Stimulated activated effector memory CD8-positive, alpha-beta T cell treated with anti-CD3 and anti-CD28 coated beads, Interleukin-12 subunit alpha, Interleukin-12 subunit beta, amount 100 ng/mL, for 72 hours (primary cell): ENCODE measurements at regions not wholly inside any gene's neighbourhood (a gene's known extent, or its start where the extent isn't known, plus 50 kb on each side); places are given as distances from the start of the nearest gene placed in this dataset.

Experiments used
- ATAC-seq: fragments of 150-1000 bp; cut with Tn5 transposase; 2 replicates; pipeline ENCODE4 v1.10.0; 2021
- DNase-seq, 2 donors: peaks; one replicate each; pipeline ENCODE4 v3.0.0; 2021 to 2022; ENCODE audit warnings: low spot score in 2 of 2
- H3K27ac Mint-ChIP-seq: one replicate; pipeline ENCODE4 v1.8.0; 2022; ENCODE audit warnings: mild to moderate bottlenecking, mixed read lengths
- H3K36me3 Mint-ChIP-seq: one replicate; pipeline ENCODE4 v1.8.0; 2022; ENCODE audit warnings: mild to moderate bottlenecking, mixed read lengths
- H3K4me1 Mint-ChIP-seq: one replicate; pipeline ENCODE4 v1.8.0; 2022; ENCODE audit warnings: mixed read lengths
- H3K4me3 Mint-ChIP-seq: one replicate; pipeline ENCODE4 v1.8.0; 2022; ENCODE audit warnings: mild to moderate bottlenecking, mixed read lengths
- H3K9me3 Mint-ChIP-seq: one replicate; pipeline ENCODE4 v1.8.0; 2022; ENCODE audit warnings: mixed read lengths

- no peaks in the 10 kb centered on the region for H3K4me1 Mint-ChIP-seq
- no peak for ATAC-seq
- no peak overlapping the region for H3K4me3 Mint-ChIP-seq
These were observed 83.1 kb upstream of the CNTNAP4 start for GRCh38 chr16:76193906-76194615.

GRCh38 chr16:76194616-76195015 is 82.6 kb upstream of the CNTNAP4 start:
- DNase-seq (no peak), ATAC-seq (no peak)
- Mint-ChIP-seq H3K36me3 (no peaks in the 10 kb centered on the region), H3K4me1 (no peaks in the 10 kb centered on the region), H3K9me3 (peaks cover 7% of the 10 kb centered on the region), H3K4me3 (no peak overlapping the region), H3K27ac (no peak overlapping the region)

More at GRCh38 chr16:76193906-76194615, 83.1 kb upstream of the CNTNAP4 start:
- no peaks in the 10 kb centered on the region for H3K36me3 Mint-ChIP-seq
- peaks cover 5% of the 10 kb centered on the region for H3K9me3 Mint-ChIP-seq
- no peak overlapping the region for H3K27ac Mint-ChIP-seq
- no peak for DNase-seq

- peaks cover 7% of the 10 kb centered on the region for H3K9me3 Mint-ChIP-seq
- H3K4me1 Mint-ChIP-seq = no peaks in the 10 kb centered on the region
- DNase-seq (no peak), ATAC-seq (no peak)
- H3K4me3 Mint-ChIP-seq = no peak overlapping the region
- H3K27ac Mint-ChIP-seq = no peak overlapping the region
- no peaks in the 10 kb centered on the region for H3K36me3 Mint-ChIP-seq
These were observed 82.1 kb upstream of the CNTNAP4 start for GRCh38 chr16:76195056-76195455.

- Mint-ChIP-seq H3K27ac (no peak overlapping the region), H3K9me3 (peaks cover 7% of the 10 kb centered on the region), H3K4me3 (no peak overlapping the region), H3K4me1 (no peaks in the 10 kb centered on the region), H3K36me3 (no peaks in the 10 kb centered on the region)
- no peak for DNase-seq
- ATAC-seq = no peak
These were observed 81.6 kb upstream of the CNTNAP4 start for GRCh38 chr16:76195648-76196047.

GRCh38 chr16:76197900-76198299 is 79.3 kb upstream of the CNTNAP4 start:
- no peaks in the 10 kb centered on the region for H3K36me3 Mint-ChIP-seq
- no peak overlapping the region for H3K4me3 Mint-ChIP-seq
- peaks cover 7% of the 10 kb centered on the region for H3K9me3 Mint-ChIP-seq
- ATAC-seq = no peak
- DNase-seq = no peak
- H3K27ac Mint-ChIP-seq = no peak overlapping the region
- H3K4me1 Mint-ChIP-seq = no peaks in the 10 kb centered on the region

GRCh38 chr16:76199681-76200220 is 77.5 kb upstream of the CNTNAP4 start:
- ATAC-seq = no peak
- Mint-ChIP-seq H3K27ac (no peak overlapping the region), H3K36me3 (no peaks in the 10 kb centered on the region), H3K4me3 (no peak overlapping the region), H3K4me1 (no peaks in the 10 kb centered on the region), H3K9me3 (peaks cover 14% of the 10 kb centered on the region)
- no peak for DNase-seq

- Mint-ChIP-seq H3K4me3 (no peak overlapping the region), H3K9me3 (peaks cover 17% of the 10 kb centered on the region), H3K27ac (no peak overlapping the region), H3K36me3 (no peaks in the 10 kb centered on the region), H3K4me1 (no peaks in the 10 kb centered on the region)
- no peak for ATAC-seq
- no peak for DNase-seq
These were observed 75.8 kb upstream of the CNTNAP4 start for GRCh38 chr16:76201385-76201784.

GRCh38 chr16:76204249-76204648 is 73.0 kb upstream of the CNTNAP4 start:
- H3K4me1 Mint-ChIP-seq = no peaks in the 10 kb centered on the region
- H3K27ac Mint-ChIP-seq = no peak overlapping the region
- peaks cover 21% of the 10 kb centered on the region for H3K9me3 Mint-ChIP-seq
- no peaks in the 10 kb centered on the region for H3K36me3 Mint-ChIP-seq
- no peak for DNase-seq
- no peak for ATAC-seq
- no peak overlapping the region for H3K4me3 Mint-ChIP-seq

GRCh38 chr16:76207270-76207669 is 69.9 kb upstream of the CNTNAP4 start:
- Mint-ChIP-seq H3K4me3 (no peak overlapping the region), H3K9me3 (peaks cover 24% of the 10 kb centered on the region), H3K27ac (no peak overlapping the region), H3K4me1 (no peaks in the 10 kb centered on the region), H3K36me3 (no peaks in the 10 kb centered on the region)
- DNase-seq (no peak), ATAC-seq (no peak)

GRCh38 chr16:76210157-76210556 is 67.0 kb upstream of the CNTNAP4 start:
- no peaks in the 10 kb centered on the region for H3K36me3 Mint-ChIP-seq
- H3K9me3 Mint-ChIP-seq = peaks cover 21% of the 10 kb centered on the region
- no peak overlapping the region for H3K4me3 Mint-ChIP-seq
- H3K4me1 Mint-ChIP-seq = no peaks in the 10 kb centered on the region
- H3K27ac Mint-ChIP-seq = no peak overlapping the region
- ATAC-seq = no peak
- no peak for DNase-seq

GRCh38 chr16:76213860-76214259 is 63.3 kb upstream of the CNTNAP4 start:
- no peaks in the 10 kb centered on the region for H3K4me1 Mint-ChIP-seq
- no peak overlapping the region for H3K27ac Mint-ChIP-seq
- DNase-seq (no peak), ATAC-seq (no peak)
- no peak overlapping the region for H3K4me3 Mint-ChIP-seq
- peaks cover 11% of the 10 kb centered on the region for H3K9me3 Mint-ChIP-seq
- H3K36me3 Mint-ChIP-seq = no peaks in the 10 kb centered on the region

GRCh38 chr16:76214856-76215255 is 62.3 kb upstream of the CNTNAP4 start:
- Mint-ChIP-seq H3K9me3 (peaks cover 11% of the 10 kb centered on the region), H3K27ac (no peak overlapping the region), H3K36me3 (no peaks in the 10 kb centered on the region), H3K4me3 (no peak overlapping the region), H3K4me1 (no peaks in the 10 kb centered on the region)
- ATAC-seq (no peak), DNase-seq (no peak)

- peaks cover 5% of the 10 kb centered on the region for H3K9me3 Mint-ChIP-seq
- ATAC-seq (no peak), DNase-seq (no peak)
- H3K4me1 Mint-ChIP-seq = no peaks in the 10 kb centered on the region
- no peaks in the 10 kb centered on the region for H3K36me3 Mint-ChIP-seq
- no peak overlapping the region for H3K27ac Mint-ChIP-seq
- H3K4me3 Mint-ChIP-seq = no peak overlapping the region
These were observed 55.1 kb upstream of the CNTNAP4 start for GRCh38 chr16:76222087-76222486.

GRCh38 chr16:76222853-76223252 is 54.3 kb upstream of the CNTNAP4 start:
- no peak overlapping the region for H3K27ac Mint-ChIP-seq
- no peaks in the 10 kb centered on the region for H3K36me3 Mint-ChIP-seq
- peaks cover 5% of the 10 kb centered on the region for H3K9me3 Mint-ChIP-seq
- DNase-seq (no peak), ATAC-seq (no peak)
- H3K4me1 Mint-ChIP-seq = no peaks in the 10 kb centered on the region
- no peak overlapping the region for H3K4me3 Mint-ChIP-seq

- ATAC-seq = no peak
- Mint-ChIP-seq H3K9me3 (peaks cover 8% of the 10 kb centered on the region), H3K36me3 (no peaks in the 10 kb centered on the region), H3K27ac (no peak overlapping the region), H3K4me1 (no peaks in the 10 kb centered on the region), H3K4me3 (no peak overlapping the region)
- no peak for DNase-seq
These were observed 51.2 kb upstream of the CNTNAP4 start for GRCh38 chr16:76226011-76226410.

GRCh38 chr16:76226481-76226880 is 50.7 kb upstream of the CNTNAP4 start:
- Mint-ChIP-seq H3K4me1 (no peaks in the 10 kb centered on the region), H3K36me3 (no peaks in the 10 kb centered on the region), H3K9me3 (peaks cover 8% of the 10 kb centered on the region), H3K4me3 (no peak overlapping the region), H3K27ac (no peak overlapping the region)
- DNase-seq (no peak), ATAC-seq (no peak)
